SK-N-SH (cell line): ENCODE measurements at regions not wholly inside any gene's neighbourhood (a gene's known extent, or its start where the extent isn't known, plus 50 kb on each side); places are given as distances from the start of the nearest gene placed in this dataset.

Experiments used
- CTCF ChIA-PET: fragments of 300-600, 350-600 bp; formaldehyde crosslinking; extraction: SDS; loops from one replicate; lab custom pipeline; 2021; lab: Yijun Ruan, JAX
- POLR2A ChIA-PET: fragments of 350-600 bp; sonication (Branson Sonifier 250); formaldehyde crosslinking; extraction: SDS; loops from one replicate; lab custom pipeline; 2020; ENCODE audit warnings: antibody characterized with exemption, inconsistent platforms; lab: Yijun Ruan, JAX
- DNase-seq: peaks from one replicate; pipeline ENCODE4 v3.0.0; 2012
- H2AFZ ChIP-seq: fragments of 200-600 bp; sonication (generic); 2 replicates; pipeline ENCODE4 v1.8.1; 2016; ENCODE audit warnings: antibody characterized with exemption, mild to moderate bottlenecking, low read depth
- H3F3A ChIP-seq: fragments of 200-600 bp; sonication (generic); replicated peaks from 2 replicates; pipeline ENCODE3; 2016; ENCODE audit warnings: antibody characterized with exemption, mild to moderate bottlenecking; ENCODE audit not compliant: insufficient read depth
- H3K27ac ChIP-seq, 2 experiments: fragments of 200-500 bp in 1 of 2; fragments of 200-600 bp in 1 of 2; sonication (Bioruptor generic) in 1 of 2; sonication (generic), shearing (Covaris generic) in 1 of 2; 2 replicates each; pipeline versions ENCODE4 v1.5.1 to v1.6.1; 2014 to 2016; ENCODE audit warnings: low read depth in 2 of 2, inconsistent platforms in 1 of 2, low read length in 1 of 2, mild to moderate bottlenecking in 1 of 2, mixed read lengths in 1 of 2
- H3K27me3 ChIP-seq: fragments of 200-600 bp; sonication (generic), shearing (Covaris generic); 2 replicates; pipeline ENCODE4 v1.6.1; 2016; ENCODE audit warnings: mixed run types; ENCODE audit not compliant: insufficient read depth
- H3K36me3 ChIP-seq, 2 experiments: fragments of 200-500 bp in 1 of 2; fragments of 200-600 bp in 1 of 2; sonication (Bioruptor generic) in 1 of 2; sonication (generic) in 1 of 2; replicated peaks in 1 of 2; 2 replicates each; pipeline versions ENCODE3 to v1.5.1; 2014 to 2016; ENCODE audit warnings: low read length in 1 of 2, mild to moderate bottlenecking in 1 of 2; ENCODE audit not compliant: insufficient read depth in 2 of 2, control insufficient read depth in 1 of 2
- H3K4me1 ChIP-seq, 2 experiments: fragments of 200-500 bp in 1 of 2; fragments of 200-600 bp in 1 of 2; sonication (Bioruptor generic) in 1 of 2; sonication (generic), shearing (Covaris generic) in 1 of 2; 2 replicates each; pipeline versions ENCODE4 v1.5.1 to v1.6.1; 2014 to 2016; ENCODE audit warnings: low read depth in 1 of 2, low read length in 1 of 2, mixed run types in 1 of 2; ENCODE audit not compliant: insufficient read depth in 2 of 2, control insufficient read depth in 1 of 2
- H3K4me2 ChIP-seq: fragments of 200-600 bp; sonication (generic), shearing (Covaris generic); 2 replicates; pipeline ENCODE4 v1.6.1; 2017; ENCODE audit warnings: mixed run types
- H3K4me3 ChIP-seq, 2 experiments: fragments of 200-500 bp in 1 of 2; fragments of 200-600 bp in 1 of 2; sonication (Bioruptor generic) in 1 of 2; sonication (generic), shearing (Covaris generic) in 1 of 2; 2 replicates each; pipeline versions ENCODE4 v1.5.1 to v1.8.1; 2014 to 2016; ENCODE audit warnings: low read depth in 2 of 2, inconsistent platforms in 1 of 2, low read length in 1 of 2, mild to moderate bottlenecking in 1 of 2, mixed read lengths in 1 of 2, moderate library complexity in 1 of 2
- H3K79me2 ChIP-seq: fragments of 200-600 bp; sonication (generic); 2 replicates; pipeline ENCODE4 v1.8.1; 2017; ENCODE audit warnings: mild to moderate bottlenecking; ENCODE audit not compliant: insufficient read depth
- H3K9ac ChIP-seq: fragments of 200-600 bp; sonication (generic); 2 replicates; pipeline ENCODE4 v1.6.1; 2017; ENCODE audit warnings: mixed run types
- H3K9me2 ChIP-seq: fragments of 200-600 bp; sonication (generic); 2 replicates; pipeline ENCODE4 v1.6.1; 2017; ENCODE audit warnings: mixed run types
- H3K9me3 ChIP-seq: fragments of 200-600 bp; sonication (generic); 2 replicates; pipeline ENCODE4 v1.6.1; 2017; ENCODE audit warnings: mixed run types, mild to moderate bottlenecking, moderate library complexity
- H4K20me1 ChIP-seq: fragments of 200-600 bp; sonication (generic); 2 replicates; pipeline ENCODE4 v1.6.1; 2017; ENCODE audit warnings: mild to moderate bottlenecking, mixed run types; ENCODE audit not compliant: insufficient read depth
- CHD2 ChIP-seq: fragments of 150-350 bp; IDR thresholded peaks from 2 replicates; pipeline ENCODE4 v1.6.1; 2018; ENCODE audit warnings: low read length; ENCODE audit not compliant: partially characterized antibody
- ELF1 ChIP-seq: IDR thresholded peaks from 2 replicates; pipeline ENCODE4 v1.4.0; 2012
- EP300 ChIP-seq, 2 experiments: IDR thresholded peaks; 2 replicates each; pipeline versions ENCODE4 v1.4.0 to v1.6.1; 2012; ENCODE audit warnings: borderline replicate concordance in 1 of 2, low read depth in 1 of 2, low read length in 1 of 2
- EZH2phosphoT487 ChIP-seq: fragments of 200-600 bp; sonication (generic); IDR thresholded peaks from 2 replicates; pipeline ENCODE4 v1.6.1; 2017; ENCODE audit warnings: low read depth, mixed run types, mild to moderate bottlenecking, antibody characterized with exemption, moderate library complexity, borderline replicate concordance
- FOXJ3 ChIP-seq: sonication (generic); formaldehyde crosslinking; IDR thresholded peaks from 2 replicates; pipeline ENCODE4 v1.5.1; 2020; ENCODE audit warnings: mild to moderate bottlenecking, missing genetic modification reagents
- GATA2 ChIP-seq: sonication (generic); formaldehyde crosslinking; IDR thresholded peaks from 2 replicates; pipeline ENCODE4 v1.5.0; 2020; ENCODE audit warnings: mild to moderate bottlenecking, missing genetic modification reagents
- NFIC ChIP-seq: IDR thresholded peaks from 2 replicates; pipeline ENCODE4 v1.4.0; 2012; ENCODE audit warnings: borderline replicate concordance
- RAD21 ChIP-seq: IDR thresholded peaks from 2 replicates; pipeline ENCODE4 v1.6.1; 2012; ENCODE audit warnings: mild to moderate bottlenecking, low read length
- RCOR1 ChIP-seq: fragments of 150-350 bp; IDR thresholded peaks from 2 replicates; pipeline ENCODE4 v1.6.1; 2017; ENCODE audit warnings: antibody characterized with exemption, low read length
- SIN3A ChIP-seq: IDR thresholded peaks from 2 replicates; pipeline ENCODE4 v1.6.1; 2012; ENCODE audit warnings: low read depth, mild to moderate bottlenecking, low read length, moderate library complexity, borderline replicate concordance
- TCF12 ChIP-seq: IDR thresholded peaks from 2 replicates; pipeline ENCODE4 v1.4.0; 2012
- TEAD4 ChIP-seq: IDR thresholded peaks from 2 replicates; pipeline ENCODE4 v1.4.0; 2012; ENCODE audit warnings: mild to moderate bottlenecking, borderline replicate concordance; ENCODE audit not compliant: insufficient read depth
- USF1 ChIP-seq: IDR thresholded peaks from 2 replicates; pipeline ENCODE4 v1.4.0; 2012; ENCODE audit warnings: low read depth, borderline replicate concordance
- WGBS: methylation state at CpG from one replicate; pipeline ENCODE4 v1.1.6; 2017; ENCODE audit warnings: low lambda C conversion rate; 5-methylcytosine and 5-hydroxymethylcytosine counted together

GRCh38 chr2:144213797-144214196, 306.1 kb downstream of the ZEB2 start:
- no peak overlapping the region for H3K27ac ChIP-seq
- TF ChIP-seq TEAD4 = no peak
- TF ChIP-seq FOXJ3 = no peak
- TF ChIP-seq TCF12 = no peak
- no peak for TF ChIP-seq SIN3A
- TF ChIP-seq CHD2 = no peak
- no peak for TF ChIP-seq RAD21
- no peak for TF ChIP-seq GATA2 (CRISPR knock-in tag)
- TF ChIP-seq RCOR1 = no peak
- TF ChIP-seq USF1 = no peak
- TF ChIP-seq EZH2phosphoT487 = no peak
- no peaks in the 10 kb centered on the region for H3K9me3 ChIP-seq
- 96% methylated on average over 2 of the region's 2 CpGs for WGBS
- H3K27me3 ChIP-seq = no peaks in the 10 kb centered on the region
- DNase-seq = no peak
- POLR2A ChIA-PET = no interaction called here
- no peak overlapping the region for H3K4me3 ChIP-seq
- no peaks in the 10 kb centered on the region for H3K36me3 ChIP-seq
- H3K4me2 ChIP-seq = no peak overlapping the region
- no peaks in the 10 kb centered on the region for H3K79me2 ChIP-seq
- no peaks in the 10 kb centered on the region for H3K9me2 ChIP-seq
- H2AFZ ChIP-seq = no peak overlapping the region
- CTCF ChIA-PET = interaction anchor here (1.3 to 1.7 kb wide), 2 partner anchors 11 to 15 kb away, joined by 3 read pairs; no protein-coding TSS in a partner anchor
- no peaks in the 10 kb centered on the region for H4K20me1 ChIP-seq
- H3F3A ChIP-seq = no peaks in the 10 kb centered on the region
- peaks cover 0 to 2% of the 10 kb centered on the region in 2 experiments; a peak in 2 of 4 replicates for H3K4me1 ChIP-seq
- H3K9ac ChIP-seq = no peak overlapping the region

GRCh38 chr2:144211826-144212225, 308.1 kb downstream of the ZEB2 start:
- Histone ChIP-seq H3F3A (no peaks in the 10 kb centered on the region), H3K27me3 (no peaks in the 10 kb centered on the region), H3K4me2 (no peak overlapping the region), H3K4me3 (no peak overlapping the region), H3K79me2 (no peaks in the 10 kb centered on the region), H4K20me1 (no peaks in the 10 kb centered on the region), H3K4me1 (peaks cover 0 to 2% of the 10 kb centered on the region in 2 experiments; a peak in 2 of 4 replicates), H3K9me2 (no peaks in the 10 kb centered on the region), H2AFZ (no peak overlapping the region)
- POLR2A ChIA-PET = no interaction called here
- WGBS = 98% methylated on average over 4 of the region's 4 CpGs
- DNase-seq = no peak
- no peak for TF ChIP-seq EP300 (IDR thresholded peaks at IDR 0.05; ENCODE audit: borderline replicate concordance in 1 of 2, low read depth in 1 of 2, low read length in 1 of 2)
- TF ChIP-seq EZH2phosphoT487 = no peak
- TF ChIP-seq CHD2 = no peak
- TF ChIP-seq NFIC = no peak
- TF ChIP-seq, all 33 proteins: peak for 0
- Histone ChIP-seq H3K36me3 (no peaks in the 10 kb centered on the region), H3K27ac (no peak overlapping the region), H3K9me3 (no peaks in the 10 kb centered on the region), H3K9ac (no peak overlapping the region)
- CTCF ChIA-PET = no interaction called here

GRCh38 chr2:144211065-144211464, 308.9 kb downstream of the ZEB2 start:
- Histone ChIP-seq H3K36me3 (no peaks in the 10 kb centered on the region), H3K9me3 (no peaks in the 10 kb centered on the region), H3K9ac (no peak overlapping the region), H3F3A (no peaks in the 10 kb centered on the region), H3K9me2 (no peaks in the 10 kb centered on the region), H2AFZ (no peak overlapping the region), H3K4me3 (no peak overlapping the region), H3K4me1 (peaks cover 0 to 2% of the 10 kb centered on the region in 2 experiments; a peak in 2 of 4 replicates), H3K79me2 (no peaks in the 10 kb centered on the region), H3K4me2 (no peak overlapping the region), H3K27me3 (no peaks in the 10 kb centered on the region), H3K27ac (no peak overlapping the region), H4K20me1 (no peaks in the 10 kb centered on the region)
- ChIA-PET CTCF (no interaction called here), POLR2A (no interaction called here)
- 95% methylated on average over 4 of the region's 4 CpGs for WGBS
- TF ChIP-seq ELF1 (no peak), CHD2 (no peak)
- DNase-seq = no peak
